ENCODE measurements at regions not wholly inside any gene's neighbourhood (a gene's known extent, or its start where the extent isn't known, plus 50 kb on each side); places are given as distances from the start of the nearest gene placed in this dataset.

- Histone ChIP-seq H3K27me3 (ENCODE audit: insufficient read depth, low read depth, severe bottlenecking) (no peaks in the 10 kb centered on the region), H3K36me3 (no peaks in the 10 kb centered on the region), H3K27ac (no peak overlapping the region), H3K9me3 (ENCODE audit: severe bottlenecking) (no peaks in the 10 kb centered on the region), H3K4me3 (ENCODE audit: low read depth, low read length) (no peak overlapping the region)
- DNase-seq = no peak
- TF ChIP-seq CTCF (IDR thresholded peaks at IDR 0.05; ENCODE audit: low read depth, low read length) = no peak
These were observed 647.3 kb upstream of the GRAMD2B start for GRCh38 chr5:125775896-125776295.

- DNase-seq = no peak
- Histone ChIP-seq H3K27ac (no peak overlapping the region), H3K9me3 (ENCODE audit: severe bottlenecking) (no peaks in the 10 kb centered on the region), H3K27me3 (ENCODE audit: insufficient read depth, low read depth, severe bottlenecking) (no peaks in the 10 kb centered on the region), H3K4me3 (ENCODE audit: low read depth, low read length) (no peak overlapping the region), H3K36me3 (no peaks in the 10 kb centered on the region)
- no peak for TF ChIP-seq CTCF (IDR thresholded peaks at IDR 0.05; ENCODE audit: low read depth, low read length)
These were observed 646.5 kb upstream of the GRAMD2B start for GRCh38 chr5:125776656-125777139.

GRCh38 chr5:125778791-125779190, 644.4 kb upstream of the GRAMD2B start:
- H3K27me3 ChIP-seq (ENCODE audit: insufficient read depth, low read depth, severe bottlenecking) = no peaks in the 10 kb centered on the region
- no peak overlapping the region for H3K27ac ChIP-seq
- no peak for TF ChIP-seq CTCF (IDR thresholded peaks at IDR 0.05; ENCODE audit: low read depth, low read length)
- no peaks in the 10 kb centered on the region for H3K9me3 ChIP-seq (ENCODE audit: severe bottlenecking)
- H3K4me3 ChIP-seq (ENCODE audit: low read depth, low read length) = no peak overlapping the region
- DNase-seq = no peak
- no peaks in the 10 kb centered on the region for H3K36me3 ChIP-seq

GRCh38 chr5:125785407-125785806, 637.8 kb upstream of the GRAMD2B start:
- DNase-seq = no peak
- Histone ChIP-seq H3K27me3 (ENCODE audit: insufficient read depth, low read depth, severe bottlenecking) (no peaks in the 10 kb centered on the region), H3K27ac (no peak overlapping the region), H3K4me3 (ENCODE audit: low read depth, low read length) (no peak overlapping the region), H3K9me3 (ENCODE audit: severe bottlenecking) (no peaks in the 10 kb centered on the region), H3K36me3 (no peaks in the 10 kb centered on the region)
- TF ChIP-seq CTCF (IDR thresholded peaks at IDR 0.05; ENCODE audit: low read depth, low read length) = no peak

- TF ChIP-seq CTCF (IDR thresholded peaks at IDR 0.05; ENCODE audit: low read depth, low read length) = no peak
- Histone ChIP-seq H3K9me3 (ENCODE audit: severe bottlenecking) (no peaks in the 10 kb centered on the region), H3K27me3 (ENCODE audit: insufficient read depth, low read depth, severe bottlenecking) (no peaks in the 10 kb centered on the region), H3K27ac (no peak overlapping the region), H3K4me3 (ENCODE audit: low read depth, low read length) (no peak overlapping the region), H3K36me3 (no peaks in the 10 kb centered on the region)
- no peak for DNase-seq
These were observed 637.2 kb upstream of the GRAMD2B start for GRCh38 chr5:125786021-125786420.

- no peak overlapping the region for H3K27ac ChIP-seq
- no peak overlapping the region for H3K4me3 ChIP-seq (ENCODE audit: low read depth, low read length)
- no peaks in the 10 kb centered on the region for H3K27me3 ChIP-seq (ENCODE audit: insufficient read depth, low read depth, severe bottlenecking)
- TF ChIP-seq CTCF (IDR thresholded peaks at IDR 0.05; ENCODE audit: low read depth, low read length) = no peak
- DNase-seq = no peak
- H3K9me3 ChIP-seq (ENCODE audit: severe bottlenecking) = no peaks in the 10 kb centered on the region
- H3K36me3 ChIP-seq = no peaks in the 10 kb centered on the region
These were observed 629.7 kb upstream of the GRAMD2B start for GRCh38 chr5:125793470-125793869.

Data from WERI-Rb-1 (cell line).